ENCODE measurements at regions not wholly inside any gene's neighbourhood (a gene's known extent, or its start where the extent isn't known, plus 50 kb on each side); places are given as distances from the start of the nearest gene placed in this dataset.

GRCh38 chr9:71567890-71568289, 200.4 kb downstream of the CEMIP2 start:
- H3K9me3 ChIP-seq: no peaks in the 10 kb centered on the region
- intact Hi-C loops (cut with DNase I; ENCODE audit: low total_unique reads): no loop called here

GRCh38 chr9:71562140-71562539, 206.2 kb downstream of the CEMIP2 start:
- no peaks in the 10 kb centered on the region for H3K36me3 ChIP-seq
- no peak overlapping the region for H3K4me3 ChIP-seq
- no peaks in the 10 kb centered on the region for H3K4me1 ChIP-seq
- H3K27me3 ChIP-seq (replicated peaks in 1 of 7): no peaks in the 10 kb centered on the region
- intact Hi-C loops (cut with DNase I; ENCODE audit: low total_unique reads): no loop called here
- no peaks in the 10 kb centered on the region for H3K9me3 ChIP-seq
- WGBS, 5 donors: 72 to 86% (median 83%) methylated on average over 4 of the region's 4 CpGs
- H3K27ac ChIP-seq: no peak overlapping the region
- TF ChIP-seq CTCF (IDR thresholded peaks at IDR 0.05 in 8 of 11, conservative IDR thresholded peaks at IDR 0.05 in 3 of 11): no peak
- no peak for DNase-seq

More at GRCh38 chr9:71567890-71568289, 200.4 kb downstream of the CEMIP2 start:
- H3K4me3 ChIP-seq: no peak overlapping the region
- no peaks in the 10 kb centered on the region for H3K4me1 ChIP-seq
- no peaks in the 10 kb centered on the region for H3K36me3 ChIP-seq
- TF ChIP-seq CTCF (IDR thresholded peaks at IDR 0.05 in 8 of 11, conservative IDR thresholded peaks at IDR 0.05 in 3 of 11) (no peak), POLR2AphosphoS5 (IDR thresholded peaks at IDR 0.05) (no peak)
- no peaks in the 10 kb centered on the region for H3K27me3 ChIP-seq (replicated peaks in 1 of 7)
- no peak for DNase-seq
- no peak overlapping the region for H3K27ac ChIP-seq

- H3K9me3 ChIP-seq: no peaks in the 10 kb centered on the region
- no peak overlapping the region for H3K4me3 ChIP-seq
- no peaks in the 10 kb centered on the region for H3K4me1 ChIP-seq
- TF ChIP-seq POLR2A (IDR thresholded peaks at IDR 0.05): no peak
- peaks cover 0 to 9% (median 0%) of the 10 kb centered on the region in 7 donors for H3K27me3 ChIP-seq (replicated peaks in 1 of 7)
- DNase-seq: no peak
- 49 to 74% (median 69%) methylated on average over 2 of the region's 2 CpGs for WGBS, 5 donors
- no peak overlapping the region for H3K27ac ChIP-seq
- intact Hi-C loops (cut with DNase I; ENCODE audit: low total_unique reads): no loop called here
- no peaks in the 10 kb centered on the region for H3K36me3 ChIP-seq
Measured at GRCh38 chr9:71557310-71557709, 211.0 kb downstream of the CEMIP2 start.

- TF ChIP-seq POLR2A (IDR thresholded peaks at IDR 0.05) (no peak), POLR2AphosphoS5 (IDR thresholded peaks at IDR 0.05) (no peak), CTCF (IDR thresholded peaks at IDR 0.05 in 8 of 11, conservative IDR thresholded peaks at IDR 0.05 in 3 of 11) (no peak)
Measured at GRCh38 chr9:71552480-71552879, 215.8 kb downstream of the CEMIP2 start.

GRCh38 chr9:71549023-71549422, 219.3 kb downstream of the CEMIP2 start:
- no peak for TF ChIP-seq CTCF (IDR thresholded peaks at IDR 0.05 in 8 of 11, conservative IDR thresholded peaks at IDR 0.05 in 3 of 11)
- TF ChIP-seq POLR2A (IDR thresholded peaks at IDR 0.05): no peak
- no peak for TF ChIP-seq POLR2AphosphoS5 (IDR thresholded peaks at IDR 0.05)
- no peaks in the 10 kb centered on the region for H3K36me3 ChIP-seq
- no peaks in the 10 kb centered on the region for H3K9me3 ChIP-seq
- no peak for DNase-seq
- no peak overlapping the region for H3K4me3 ChIP-seq
- H3K27ac ChIP-seq: no peak overlapping the region
- peaks cover 0 to 11% (median 0%) of the 10 kb centered on the region in 7 donors for H3K27me3 ChIP-seq (replicated peaks in 1 of 7)
- 22 to 39% (median 30%) methylated on average over 2 of the region's 2 CpGs for WGBS, 5 donors
- H3K4me1 ChIP-seq: peaks cover 0 to 22% (median 4%) of the 10 kb centered on the region in 6 donors
- intact Hi-C loops (cut with DNase I; ENCODE audit: low total_unique reads): no loop called here

More at GRCh38 chr9:71552480-71552879, 215.8 kb downstream of the CEMIP2 start:
- DNase-seq: no peak
- Histone ChIP-seq H3K27ac (no peak overlapping the region), H3K27me3 (replicated peaks in 1 of 7) (peaks cover 0 to 11% (median 0%) of the 10 kb centered on the region in 7 donors), H3K4me1 (peaks cover 0 to 14% (median 4%) of the 10 kb centered on the region in 6 donors), H3K9me3 (no peaks in the 10 kb centered on the region), H3K36me3 (no peaks in the 10 kb centered on the region), H3K4me3 (no peak overlapping the region)
- intact Hi-C loops (cut with DNase I; ENCODE audit: low total_unique reads): no loop called here
- WGBS, 5 donors: 20 to 31% (median 22%) methylated on average over 7 of the region's 7 CpGs
